ENCODE measurements at regions not wholly inside any gene's neighbourhood (a gene's known extent, or its start where the extent isn't known, plus 50 kb on each side); places are given as distances from the start of the nearest gene placed in this dataset.
"Not testable (repeated sequence)": the region's sequence is repeated elsewhere in the genome, so short reads cannot be mapped to it uniquely, and the experiment has no call there.

DNA sequence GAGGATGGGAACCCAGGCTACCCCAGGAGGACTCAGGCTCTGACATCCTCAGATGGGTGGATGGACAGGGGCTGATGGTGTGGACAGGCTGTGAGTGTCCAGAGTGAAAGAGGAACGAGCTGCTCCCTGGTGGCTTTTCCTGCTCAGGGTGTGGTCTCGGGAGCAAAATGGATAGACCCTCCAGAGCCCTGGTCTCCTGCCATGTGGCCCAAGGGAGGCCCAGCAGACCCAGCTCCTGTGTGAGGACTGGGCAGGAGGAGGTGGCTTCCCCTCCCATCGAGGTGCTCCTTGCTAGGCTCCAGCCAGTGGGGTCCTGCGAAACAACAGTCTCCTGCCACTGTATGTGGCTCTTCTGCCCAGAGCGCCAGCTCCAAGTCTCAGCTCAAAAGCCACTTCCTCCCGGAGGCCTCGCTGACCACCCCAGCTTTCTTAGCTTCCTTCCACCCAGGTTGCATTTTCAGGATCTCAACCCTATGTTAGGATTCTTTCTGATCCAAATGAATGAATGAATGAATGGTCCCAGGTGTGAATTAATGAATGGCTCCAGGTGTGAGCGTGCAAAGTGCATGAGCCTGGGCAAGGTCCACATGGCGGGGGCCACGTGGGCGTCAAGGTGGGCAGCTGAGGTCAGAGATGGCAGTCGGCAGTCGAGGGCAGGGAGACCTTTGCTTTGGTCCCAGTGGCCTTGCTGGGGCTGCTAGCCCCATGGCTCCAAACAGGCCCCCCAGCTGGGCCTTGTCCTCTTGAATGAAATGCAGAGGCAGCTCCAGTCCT is 120.3 kb upstream of the CIBAR2 start:
- no peak for DNase-seq (ENCODE audit: low read depth)
- no peak overlapping the region for H3K4me3 ChIP-seq (ENCODE audit: low read depth, low read length)

DNA sequence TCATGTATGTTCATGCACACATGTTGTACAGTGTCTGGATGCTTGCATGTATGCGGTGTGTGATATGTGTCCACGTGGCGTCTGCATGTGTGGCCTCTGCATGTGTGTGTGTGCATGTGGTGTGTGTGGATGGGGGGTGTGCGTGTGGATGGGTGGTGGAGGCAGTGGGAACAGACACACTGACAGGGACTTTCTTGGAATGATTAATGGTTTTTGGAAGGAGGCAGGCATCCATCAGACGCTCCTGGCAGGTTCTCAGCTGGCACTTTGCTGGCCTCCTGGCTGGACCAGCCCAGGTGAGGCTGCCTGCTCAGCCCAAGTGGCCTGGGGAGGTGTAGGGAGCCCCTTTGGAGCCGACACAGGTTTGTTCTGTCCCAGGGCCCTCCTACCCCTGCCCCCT is 121.2 kb upstream of the CIBAR2 start:
- no peak overlapping the region for H3K4me3 ChIP-seq (ENCODE audit: low read depth, low read length)
- no peak for DNase-seq (ENCODE audit: low read depth)

DNA sequence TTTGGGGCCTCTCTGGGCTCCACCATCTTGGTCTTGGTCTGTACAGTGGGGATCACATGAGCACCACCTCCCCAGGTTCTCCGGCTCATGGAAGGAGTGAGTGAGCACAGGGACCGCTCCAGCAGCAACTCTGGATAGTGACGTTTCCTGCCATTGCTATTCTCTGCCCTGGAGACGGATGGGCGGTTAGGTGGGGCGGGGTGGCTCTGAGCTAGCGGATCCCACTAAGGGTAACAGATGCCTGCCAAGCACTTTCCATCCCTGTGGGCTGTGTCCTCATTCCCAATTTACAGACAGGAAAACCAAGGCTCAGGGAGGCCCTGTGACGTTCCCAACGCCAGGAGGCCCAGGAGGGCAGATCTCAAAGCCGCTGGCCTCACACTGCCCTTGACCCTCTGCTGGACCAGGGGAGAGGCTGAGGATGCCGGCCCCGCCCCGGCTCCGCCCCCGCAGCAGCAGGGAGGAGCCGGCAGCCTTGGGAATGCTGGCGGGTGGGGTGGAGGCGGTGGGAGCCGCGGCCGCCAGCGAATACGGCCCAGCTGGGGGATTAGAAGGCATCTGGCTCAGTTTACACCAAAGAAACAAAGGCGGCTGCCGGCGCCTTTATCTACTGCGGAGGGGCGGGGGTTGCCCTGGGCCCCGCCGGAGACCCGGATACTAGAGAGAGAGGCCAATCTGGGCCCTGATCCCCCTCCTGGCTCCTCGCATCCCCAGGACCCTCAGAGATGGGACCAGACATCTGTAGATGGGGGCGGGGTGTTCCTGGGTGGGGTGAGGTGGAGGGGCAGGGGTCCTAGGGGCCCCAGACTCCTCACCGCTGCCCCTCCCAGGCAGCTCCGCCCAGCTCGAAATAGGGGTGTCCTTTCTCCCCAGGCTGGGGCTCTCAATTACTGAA is 122.3 kb upstream of the CIBAR2 start:
- H3K4me3 ChIP-seq (ENCODE audit: low read depth, low read length): peak overlapping the region; percentile 42
- no peak for DNase-seq (ENCODE audit: low read depth)

DNA sequence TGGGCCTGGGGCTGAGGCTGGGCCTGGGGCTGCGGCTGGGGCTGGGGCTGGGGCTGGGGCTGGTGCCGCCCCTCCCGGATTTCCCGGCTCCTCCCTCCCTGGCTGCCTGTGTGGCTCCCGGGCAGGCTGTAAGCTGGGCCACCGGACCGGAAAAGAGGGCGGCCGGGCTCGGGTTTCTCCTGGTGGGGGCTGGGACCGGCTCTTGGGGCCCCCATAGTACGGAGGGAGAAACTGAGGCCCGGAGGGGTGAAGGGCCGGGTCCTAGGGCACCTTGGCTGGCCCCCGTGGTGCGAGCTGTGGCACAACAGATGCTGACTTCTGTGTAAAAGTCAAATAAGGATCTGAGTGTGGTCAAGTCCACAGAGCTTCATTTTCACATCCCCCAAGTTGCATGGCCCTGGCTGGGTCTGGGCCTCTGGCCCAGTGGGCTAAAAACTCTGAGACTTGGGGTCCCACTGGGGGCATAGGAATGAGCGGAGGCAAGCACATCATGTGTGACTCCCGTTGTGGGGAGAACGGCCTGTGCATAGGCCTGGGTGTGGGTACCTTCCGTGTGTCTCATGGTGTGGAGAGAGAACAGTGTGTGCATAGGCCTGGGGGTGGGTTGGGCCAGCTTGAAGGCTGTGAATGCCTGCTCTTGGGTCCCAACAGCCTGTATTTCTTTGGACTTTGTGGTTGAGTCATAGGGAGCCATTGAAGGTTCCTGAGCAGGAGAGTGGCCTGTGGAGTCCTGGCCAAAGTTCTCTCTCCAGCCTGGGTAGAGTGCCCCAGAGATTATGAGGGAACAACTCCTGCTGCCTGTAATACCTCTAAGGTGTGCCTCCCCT is 123.9 kb upstream of the CIBAR2 start:
- no peak for DNase-seq (ENCODE audit: low read depth)
- peak overlapping the region; percentile 42 for H3K4me3 ChIP-seq (ENCODE audit: low read depth, low read length)

DNA sequence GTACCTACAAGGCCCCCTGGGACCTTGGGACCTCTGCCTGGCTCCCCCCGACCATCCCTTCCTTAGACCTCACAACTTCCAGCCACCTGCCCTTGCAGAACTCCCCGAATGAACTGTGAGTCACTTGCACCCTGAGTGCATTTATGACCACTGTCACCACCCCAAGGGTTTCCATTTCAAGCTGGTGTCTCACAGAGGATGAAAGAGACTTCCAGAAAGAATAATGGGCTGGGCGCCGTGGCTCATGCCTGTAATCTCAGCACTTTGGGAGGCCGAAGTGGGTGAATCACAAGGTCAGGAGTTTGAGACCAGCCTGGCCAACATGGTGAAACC is 124.5 kb upstream of the CIBAR2 start:
- no peak overlapping the region for H3K4me3 ChIP-seq (ENCODE audit: low read depth, low read length)
- no peak for DNase-seq (ENCODE audit: low read depth)

DNA sequence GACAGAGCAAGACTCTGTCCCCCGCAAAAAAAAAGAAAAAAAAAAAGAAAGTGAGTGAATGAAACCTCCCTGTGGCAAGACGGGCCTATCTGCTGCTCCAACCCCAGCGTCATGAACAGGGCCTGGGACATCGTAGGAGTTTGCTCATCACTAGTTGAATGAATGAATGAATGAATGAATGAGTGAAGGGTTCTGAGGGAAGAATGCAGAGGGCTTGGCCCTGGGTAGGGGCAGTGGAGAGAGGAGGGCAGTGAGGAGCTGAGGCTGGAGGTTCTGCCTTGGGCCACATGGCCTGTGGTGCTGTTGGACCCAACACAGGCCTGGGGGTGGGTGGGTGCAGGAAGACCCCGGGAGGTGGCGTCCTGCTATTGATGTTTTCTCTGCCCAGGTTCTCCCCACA is 125.5 kb upstream of the CIBAR2 start:
- DNase-seq (ENCODE audit: low read depth): no peak
- H3K4me3 ChIP-seq (ENCODE audit: low read depth, low read length): no peak overlapping the region

DNA sequence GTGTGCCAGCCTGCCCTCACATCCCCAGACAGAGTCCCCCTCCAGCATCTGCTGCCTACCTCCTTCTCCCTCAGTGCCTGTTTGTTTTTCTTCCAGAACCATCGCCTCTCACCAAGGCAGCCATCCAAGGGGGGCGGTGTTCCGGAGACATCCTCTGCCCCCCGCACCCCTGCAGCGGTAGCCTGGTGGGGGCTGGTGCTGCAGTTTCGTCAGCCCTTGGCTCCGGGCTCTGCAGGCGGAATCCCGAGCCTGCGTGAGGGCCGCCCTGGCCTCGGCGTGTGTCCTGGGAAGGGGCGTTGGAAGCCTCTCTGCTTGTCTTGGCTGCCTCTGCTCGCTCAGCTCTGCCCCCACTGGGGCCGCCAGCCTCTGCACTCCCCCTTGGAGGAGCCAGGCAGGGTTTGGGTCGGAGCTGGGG is 126.0 kb upstream of the CIBAR2 start:
- no peak overlapping the region for H3K4me3 ChIP-seq (ENCODE audit: low read depth, low read length)
- DNase-seq (ENCODE audit: low read depth): peak; percentile 95

DNA sequence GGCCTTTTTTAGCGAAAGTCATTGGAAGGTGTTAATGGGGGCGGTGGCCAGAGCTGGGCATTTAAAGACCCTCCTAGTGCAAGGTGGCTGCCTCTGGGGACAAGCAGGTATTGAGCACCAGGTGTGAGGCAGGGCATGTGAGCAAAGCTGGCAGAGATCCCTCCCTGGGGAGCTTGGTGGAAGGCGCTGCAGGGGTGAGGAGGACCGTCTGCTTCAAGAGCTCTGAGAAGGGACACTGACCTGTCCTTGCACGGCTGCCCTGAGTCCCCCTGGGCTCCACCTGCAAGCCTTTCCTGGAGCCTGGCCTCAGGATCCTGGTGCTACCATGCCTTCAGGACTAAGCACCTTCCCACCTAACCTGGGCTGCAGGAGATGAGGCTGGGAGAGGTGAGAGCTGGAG is 127.0 kb upstream of the CIBAR2 start:
- DNase-seq (ENCODE audit: low read depth): no peak
- no peak overlapping the region for H3K4me3 ChIP-seq (ENCODE audit: low read depth, low read length)

DNA sequence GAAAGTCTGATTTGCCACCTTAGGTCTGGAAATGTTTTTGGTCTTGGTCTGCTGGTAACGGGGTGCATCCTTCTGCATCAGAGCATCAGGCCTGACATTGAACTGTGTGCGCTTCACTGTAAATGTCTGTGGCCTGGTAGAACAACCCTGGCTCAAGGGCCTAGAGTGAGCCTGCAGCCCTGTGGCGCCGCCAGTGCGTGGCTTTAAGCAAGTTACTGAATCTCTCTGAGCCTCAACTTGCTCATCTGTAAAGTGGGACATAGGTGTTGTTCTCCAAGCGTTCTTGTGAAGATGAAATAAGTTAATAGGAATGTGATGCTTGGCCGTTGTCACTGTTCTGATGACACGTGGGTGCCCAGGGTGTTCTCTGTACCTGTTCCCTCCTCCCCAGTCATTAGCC is 127.6 kb upstream of the CIBAR2 start:
- no peak for DNase-seq (ENCODE audit: low read depth)
- no peak overlapping the region for H3K4me3 ChIP-seq (ENCODE audit: low read depth, low read length)

DNA sequence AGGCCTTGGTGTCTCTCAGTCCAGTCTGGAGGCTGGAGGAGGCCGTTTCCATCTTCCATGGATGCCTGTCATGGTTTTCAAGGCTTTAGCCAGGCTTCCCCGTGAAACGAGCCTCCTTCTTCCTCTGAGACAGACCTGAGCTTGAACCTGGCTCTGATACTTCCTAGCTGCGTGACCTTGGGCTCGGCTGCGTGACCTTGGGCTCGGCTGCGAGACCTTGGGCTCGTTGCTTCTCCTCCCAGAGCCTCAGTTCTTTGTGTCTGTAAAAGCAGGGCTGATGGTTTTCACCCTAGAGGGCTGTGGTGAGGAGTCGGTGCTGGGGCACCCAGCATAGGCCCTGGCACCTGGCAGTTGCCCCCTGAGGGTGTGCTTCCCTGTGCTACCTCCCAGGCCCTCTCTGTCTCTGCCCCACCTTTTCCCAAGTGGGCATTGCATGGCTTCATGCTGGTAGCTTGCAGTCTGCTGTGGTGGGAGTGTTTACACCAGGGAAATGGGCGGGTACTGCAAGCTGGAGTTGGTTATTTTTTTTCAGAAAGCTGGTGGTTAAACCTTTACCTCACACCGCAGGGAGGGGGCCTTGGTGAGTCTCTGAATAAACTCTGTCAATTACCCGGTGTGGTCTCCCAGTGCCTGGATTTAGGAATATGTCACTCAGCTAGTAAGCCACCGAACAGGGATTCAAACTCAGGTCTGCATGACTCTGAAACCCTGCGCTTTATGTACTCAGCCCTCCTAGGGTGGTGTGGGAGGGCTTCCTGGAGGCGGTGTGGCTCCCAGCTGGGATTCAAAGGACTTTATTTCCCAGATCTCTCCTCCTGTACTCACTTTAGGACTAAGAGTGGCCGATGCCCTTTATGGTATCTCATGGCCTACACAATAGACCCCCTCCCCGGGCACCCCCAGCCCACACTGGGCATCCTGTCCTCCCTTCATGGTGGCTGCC is 129.0 kb upstream of the CIBAR2 start:
- no peak for DNase-seq (ENCODE audit: low read depth)
- H3K4me3 ChIP-seq (ENCODE audit: low read depth, low read length): no peak overlapping the region

DNA sequence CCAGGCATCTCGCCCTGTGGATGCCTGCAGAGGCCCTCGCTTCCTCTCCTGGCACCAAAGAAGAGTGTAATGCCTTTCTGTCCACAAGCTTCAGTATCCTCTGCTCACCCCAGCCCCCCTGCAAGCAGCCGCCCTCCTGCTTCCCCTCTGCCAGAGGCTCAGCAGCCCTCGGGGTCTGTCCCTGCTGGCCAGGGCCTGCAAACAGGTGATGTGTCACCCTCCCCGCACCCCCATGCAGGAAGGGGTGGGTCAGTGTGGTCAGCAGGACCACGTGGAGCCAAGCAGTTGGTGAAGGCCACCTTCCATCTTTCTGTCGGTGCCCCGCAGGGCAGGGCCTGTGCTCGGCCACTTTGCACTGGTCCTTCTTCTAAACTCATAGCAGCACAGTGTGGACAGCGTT is 129.9 kb upstream of the CIBAR2 start:
- DNase-seq (ENCODE audit: low read depth): no peak
- H3K4me3 ChIP-seq (ENCODE audit: low read depth, low read length): no peak overlapping the region

DNA sequence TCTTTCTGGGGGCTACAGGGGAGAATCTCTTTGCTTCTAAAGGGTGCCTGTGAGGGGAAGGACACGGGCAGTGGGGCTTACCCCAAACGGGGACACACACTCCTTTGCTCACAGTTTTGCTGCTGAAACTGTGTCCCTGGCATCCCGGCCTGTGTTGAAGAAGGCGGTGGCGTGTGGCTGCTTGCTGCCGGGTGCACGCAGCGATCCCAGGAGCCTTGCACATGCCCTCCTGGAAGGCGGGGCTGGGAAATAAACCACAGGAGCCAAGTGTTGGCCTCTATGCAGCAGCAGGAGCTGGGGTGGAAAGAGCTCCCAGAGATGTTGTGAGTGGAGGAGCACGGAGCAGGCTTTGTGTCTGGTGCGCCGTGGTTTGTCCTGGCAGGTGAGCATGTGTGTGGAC is 131.0 kb upstream of the CIBAR2 start:
- H3K4me3 ChIP-seq (ENCODE audit: low read depth, low read length): no peak overlapping the region
- no peak for DNase-seq (ENCODE audit: low read depth)

DNA sequence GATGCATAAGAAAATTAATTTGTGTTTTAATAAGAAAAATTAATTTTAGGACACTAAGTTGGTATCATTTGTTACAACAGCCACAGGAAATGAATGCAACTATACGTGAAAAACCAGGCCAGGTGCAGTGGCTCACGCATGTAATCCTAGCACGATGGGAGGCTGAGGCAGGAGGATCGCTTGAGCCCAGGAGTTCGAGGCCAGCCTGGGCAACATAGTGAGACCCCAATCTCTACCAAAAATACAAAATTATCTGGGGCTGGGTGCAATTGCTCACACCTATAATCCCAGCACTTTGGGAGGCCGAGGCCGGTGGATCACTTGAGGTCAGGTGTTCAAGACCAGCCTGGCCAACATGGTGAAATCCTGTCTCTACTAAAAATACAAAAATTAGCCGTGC is 132.2 kb upstream of the CIBAR2 start:
- not testable (repeated sequence) for H3K4me3 ChIP-seq (ENCODE audit: low read depth, low read length); DNase-seq (ENCODE audit: low read depth)

DNA sequence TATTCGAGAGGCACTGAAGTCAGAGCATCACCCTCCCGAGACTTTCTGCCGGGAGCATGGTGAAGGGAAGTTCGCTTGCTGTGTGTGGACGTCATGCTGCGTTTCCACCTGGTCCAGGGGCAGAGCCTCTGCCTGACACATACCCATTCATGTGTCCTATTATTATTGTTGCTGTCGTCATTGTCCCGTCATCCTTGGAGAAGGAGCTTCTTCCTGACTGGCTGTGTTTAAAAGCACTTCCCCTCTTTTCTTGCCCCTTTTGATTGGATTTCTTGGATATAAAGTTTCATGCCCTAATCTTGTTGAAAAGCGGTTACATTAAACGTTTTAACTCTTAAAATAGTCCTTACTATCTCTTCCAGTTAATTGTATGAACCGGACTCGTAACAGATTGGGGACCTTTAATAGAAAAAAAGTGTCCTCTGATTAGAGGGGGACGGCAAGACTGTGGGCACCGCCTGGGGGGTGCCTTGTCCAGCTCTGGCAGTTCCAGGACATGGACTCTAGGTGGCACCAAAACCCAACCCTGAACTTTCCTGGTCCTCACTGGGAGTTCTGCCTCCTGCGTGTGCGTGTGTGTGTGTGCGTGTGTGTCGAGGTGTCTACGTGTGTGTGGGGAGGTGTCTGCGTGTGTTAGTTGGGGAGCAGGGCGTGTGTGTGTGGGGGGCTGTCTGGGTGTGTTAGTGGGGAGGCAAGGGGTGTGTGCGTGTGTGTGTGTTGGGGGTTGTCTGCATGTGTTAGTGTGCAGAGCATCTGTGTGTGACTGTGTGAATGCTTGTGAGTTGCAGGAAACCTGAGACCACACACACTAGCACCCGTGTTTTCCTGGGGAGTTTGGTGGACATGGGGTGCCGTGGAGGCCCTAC is 133.3 kb upstream of the CIBAR2 start:
- H3K4me3 ChIP-seq (ENCODE audit: low read depth, low read length): no peak overlapping the region
- DNase-seq (ENCODE audit: low read depth): peak; percentile 56

DNA sequence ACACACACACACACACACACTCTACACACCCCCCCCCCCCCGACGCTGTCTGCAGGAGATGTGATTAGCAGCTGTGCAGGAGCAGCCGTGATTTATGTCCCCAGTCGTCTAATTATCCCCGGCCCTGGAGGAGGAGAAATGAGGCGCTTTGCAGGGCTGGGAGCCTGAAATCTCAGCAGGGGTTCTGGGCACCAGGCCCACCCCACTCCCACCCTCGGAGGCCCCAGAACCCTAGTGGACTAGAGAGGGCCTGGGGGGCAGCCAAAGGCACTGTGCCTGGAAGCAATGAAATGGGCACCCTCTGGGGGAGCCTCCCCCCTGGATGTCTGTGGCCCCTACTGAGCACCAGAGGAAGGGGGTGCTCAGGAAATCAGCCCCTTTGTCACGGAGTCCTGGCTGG is 134.2 kb upstream of the CIBAR2 start:
- no peak for DNase-seq (ENCODE audit: low read depth)
- H3K4me3 ChIP-seq (ENCODE audit: low read depth, low read length): no peak overlapping the region

DNA sequence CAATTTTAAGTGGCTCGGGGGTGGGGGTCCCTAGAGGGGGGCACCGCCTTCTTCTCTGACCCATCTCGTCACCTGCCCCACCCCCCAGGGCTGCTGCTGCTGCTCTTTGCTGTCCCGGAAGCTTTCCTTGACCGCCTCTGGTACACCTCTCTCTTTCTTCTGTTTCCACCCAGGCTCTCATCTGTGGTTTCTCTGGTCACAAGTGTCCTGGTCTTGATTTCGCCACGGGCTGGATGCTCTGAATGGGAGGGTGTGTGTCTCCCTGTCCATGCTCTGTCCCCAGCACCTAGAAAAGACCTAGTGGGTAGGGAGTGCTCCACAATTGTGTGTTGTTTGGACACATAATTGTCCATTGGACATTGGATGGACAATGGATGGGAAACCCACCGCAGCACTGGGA is 134.7 kb upstream of the CIBAR2 start:
- DNase-seq (ENCODE audit: low read depth): no peak
- H3K4me3 ChIP-seq (ENCODE audit: low read depth, low read length): no peak overlapping the region

DNA sequence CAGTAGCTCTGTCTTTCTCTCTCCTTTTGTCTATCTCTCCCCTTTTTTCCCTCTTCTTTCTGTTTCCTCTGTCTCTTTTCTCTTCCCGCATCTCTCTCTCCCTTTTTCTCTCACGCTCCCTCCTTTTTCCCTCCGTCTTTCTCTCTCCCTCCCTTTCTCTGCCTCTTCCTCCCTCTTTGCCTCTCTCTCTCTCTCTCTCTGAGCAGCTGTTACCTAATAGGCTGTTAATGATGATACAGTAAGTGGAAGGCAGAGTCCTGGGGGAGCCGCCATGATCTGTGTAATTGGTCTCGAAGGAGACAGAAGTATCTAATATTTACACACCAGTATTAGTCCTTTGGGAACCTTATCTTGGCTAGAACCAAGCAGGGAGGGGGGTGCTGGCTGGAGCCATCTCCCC is 136.1 kb upstream of the CIBAR2 start:
- H3K4me3 ChIP-seq (ENCODE audit: low read depth, low read length): no peak overlapping the region

DNA sequence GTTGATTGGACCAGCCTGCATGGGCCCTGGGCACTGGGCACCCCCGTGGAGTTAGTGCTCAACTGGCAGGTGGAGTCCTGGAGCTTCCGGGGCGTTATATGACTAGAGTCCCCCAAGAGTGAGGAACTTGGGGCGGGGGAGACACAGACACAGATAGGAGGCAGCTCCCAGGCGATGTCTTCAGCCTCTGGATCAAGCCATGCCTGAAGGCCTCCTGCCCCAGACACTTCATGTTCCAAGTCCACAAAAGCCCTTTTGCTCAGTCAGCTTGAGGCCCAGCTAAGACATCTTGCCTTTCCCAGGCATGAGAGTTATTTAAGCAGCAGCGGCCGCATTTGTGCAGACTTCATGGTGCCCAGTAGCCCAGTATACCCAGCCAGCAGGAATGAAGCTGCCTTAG is 136.6 kb upstream of the CIBAR2 start:
- no peak overlapping the region for H3K4me3 ChIP-seq (ENCODE audit: low read depth, low read length)
- DNase-seq (ENCODE audit: low read depth): no peak

More for the DNA sequence above, 136.1 kb upstream of the CIBAR2 start:
- no peak for DNase-seq (ENCODE audit: low read depth)

Data from skeletal muscle cell (primary cell).